ENCODE measurements at regions not wholly inside any gene's neighbourhood (a gene's known extent, or its start where the extent isn't known, plus 50 kb on each side); places are given as distances from the start of the nearest gene placed in this dataset.

DNA sequence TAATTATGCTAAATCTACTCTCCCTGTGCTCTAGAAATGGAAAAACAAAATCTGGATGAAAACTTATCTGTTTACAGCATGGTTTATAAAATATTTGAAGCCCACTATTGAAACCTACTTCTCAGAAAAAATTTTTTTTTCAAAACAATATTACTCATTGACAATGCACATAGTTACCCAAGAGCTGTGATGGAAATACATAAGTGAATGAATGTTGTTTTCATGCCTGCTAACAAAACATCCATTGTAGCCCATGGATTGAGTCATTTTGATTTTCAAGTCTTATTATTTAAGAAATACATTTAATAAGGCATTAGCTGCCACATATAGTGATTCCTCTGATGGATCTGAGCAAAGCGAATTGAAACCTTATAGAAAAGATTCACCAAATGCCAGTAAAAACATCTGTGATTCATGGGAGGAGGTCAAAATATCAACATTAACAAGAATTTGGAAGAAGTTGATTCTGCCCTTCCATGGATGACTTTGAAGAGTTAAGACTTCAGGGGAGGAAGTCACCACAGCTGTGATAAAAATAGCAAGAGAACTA is 144.7 kb upstream of the HHIP start:
- no peak for TF ChIP-seq POLR2A (IDR thresholded peaks at IDR 0.05; ENCODE audit: low read depth, low read length)
- FAIRE-seq (no peak), DNase-seq (ENCODE audit: insufficient read length, low spot score) (no peak)

DNA sequence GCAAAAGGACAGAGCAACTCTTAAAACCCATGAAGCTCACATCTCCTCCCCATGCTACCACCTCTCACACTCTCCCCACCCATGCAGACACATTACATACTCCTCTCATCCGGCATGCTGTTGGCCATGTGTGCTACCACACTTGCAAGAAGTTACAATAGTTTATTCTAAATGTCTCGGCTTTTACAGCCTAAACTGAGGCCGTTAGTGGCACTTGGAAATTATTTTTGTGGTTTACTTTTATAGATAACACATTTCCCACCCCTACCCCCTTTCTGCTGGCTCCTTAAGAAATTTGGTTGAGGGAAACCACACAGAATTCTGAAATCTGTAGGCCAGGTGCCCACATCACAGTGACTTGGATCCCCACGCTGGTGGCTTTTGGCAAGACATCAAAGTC is 141.1 kb upstream of the HHIP start:
- no peak for DNase-seq (ENCODE audit: insufficient read length, low spot score)
- no peak for TF ChIP-seq POLR2A (IDR thresholded peaks at IDR 0.05; ENCODE audit: low read depth, low read length)
- no peak for FAIRE-seq

GRCh38 chr4:144507311-144508101 is 138.4 kb upstream of the HHIP start:
- DNase-seq (ENCODE audit: insufficient read length, low spot score), result no peak
- no peak for FAIRE-seq
- TF ChIP-seq POLR2A (IDR thresholded peaks at IDR 0.05; ENCODE audit: low read depth, low read length), result no peak

GRCh38 chr4:144509088-144510015 is 136.6 kb upstream of the HHIP start:
- FAIRE-seq (no peak), DNase-seq (ENCODE audit: insufficient read length, low spot score) (no peak)
- no peak for TF ChIP-seq POLR2A (IDR thresholded peaks at IDR 0.05; ENCODE audit: low read depth, low read length)

DNA sequence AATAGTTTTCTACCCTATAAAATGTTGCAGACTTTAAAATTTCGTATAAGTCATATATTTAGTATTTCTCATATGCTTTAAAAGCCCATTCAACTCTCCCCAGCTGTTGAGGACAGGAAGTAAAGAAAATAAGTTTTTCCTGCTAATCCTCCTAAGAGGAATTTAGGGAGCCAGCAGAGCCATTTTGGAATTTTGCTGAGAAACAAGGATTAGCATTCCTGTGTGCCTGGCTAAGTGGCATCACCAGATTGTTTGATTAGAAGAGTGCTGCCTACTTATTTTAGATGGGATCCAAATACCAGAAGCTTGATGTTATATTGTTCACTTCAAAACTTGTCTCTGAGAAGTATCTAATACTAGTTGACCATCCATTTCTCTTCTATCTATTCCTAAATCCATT is 131.2 kb upstream of the HHIP start:
- DNase-seq (ENCODE audit: insufficient read length, low spot score) (no peak), FAIRE-seq (no peak)
- TF ChIP-seq POLR2A (IDR thresholded peaks at IDR 0.05; ENCODE audit: low read depth, low read length), result no peak

GRCh38 chr4:144518181-144518895 is 127.6 kb upstream of the HHIP start:
- FAIRE-seq (no peak), DNase-seq (ENCODE audit: insufficient read length, low spot score) (no peak)
- no peak for TF ChIP-seq POLR2A (IDR thresholded peaks at IDR 0.05; ENCODE audit: low read depth, low read length)

DNA sequence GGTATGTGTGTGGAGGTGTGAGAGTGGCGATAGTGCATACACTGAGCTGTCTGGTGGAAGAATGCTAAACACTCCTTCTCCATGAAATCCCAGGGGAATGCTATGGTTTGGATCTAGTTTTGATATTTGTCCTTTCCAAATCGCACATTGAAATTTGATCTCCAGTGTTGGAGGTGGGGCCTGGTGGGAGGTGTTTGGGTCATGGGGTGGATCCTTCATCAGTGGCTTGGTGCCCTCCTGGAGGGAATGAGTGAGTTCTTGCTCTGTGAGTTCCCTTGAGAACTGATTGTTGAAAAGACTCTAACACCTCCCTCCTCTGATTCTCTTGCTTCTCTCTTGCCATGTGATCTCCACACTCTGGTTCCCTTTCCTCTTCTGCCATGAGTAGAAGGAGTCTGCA is 114.1 kb upstream of the HHIP start:
- FAIRE-seq (no peak), DNase-seq (ENCODE audit: insufficient read length, low spot score) (no peak)

DNA sequence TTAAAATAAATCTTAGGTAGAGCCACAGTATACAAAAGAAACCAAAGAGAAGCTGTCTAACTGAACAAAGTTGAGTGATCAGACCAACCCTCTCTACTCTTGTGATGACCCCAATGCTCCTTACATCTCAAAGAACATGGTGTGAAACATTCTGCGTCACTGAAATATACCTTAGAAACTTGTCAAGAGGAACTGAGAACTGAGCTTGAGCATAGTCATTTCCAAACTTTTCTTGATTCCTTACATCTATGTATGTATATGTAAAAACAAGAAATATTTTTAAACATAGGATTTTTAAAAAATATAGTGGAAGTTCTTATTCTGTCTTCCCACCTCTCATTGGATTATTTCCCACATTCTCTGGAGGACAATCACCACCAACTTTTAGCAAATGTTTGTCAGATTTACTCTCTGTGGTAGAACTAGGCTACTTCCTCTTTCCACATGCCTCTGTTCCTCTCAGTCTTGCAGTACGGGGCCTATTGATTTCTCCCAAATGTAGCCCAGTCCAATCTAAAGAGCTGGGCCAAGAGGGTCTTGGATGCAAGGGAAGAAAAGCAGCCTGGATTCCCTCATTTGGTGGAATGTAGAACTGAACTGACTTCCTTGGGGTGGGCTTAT is 98.2 kb upstream of the HHIP start:
- no peak for DNase-seq (ENCODE audit: insufficient read length, low spot score)
- FAIRE-seq, result no peak
- no peak for TF ChIP-seq POLR2A (IDR thresholded peaks at IDR 0.05; ENCODE audit: low read depth, low read length)

More for the DNA sequence above, 114.1 kb upstream of the HHIP start:
- TF ChIP-seq POLR2A (IDR thresholded peaks at IDR 0.05; ENCODE audit: low read depth, low read length), result no peak

GRCh38 chr4:144556636-144557035 is 89.3 kb upstream of the HHIP start:
- no peak for DNase-seq (ENCODE audit: insufficient read length, low spot score)
- no peak for FAIRE-seq
- TF ChIP-seq POLR2A (IDR thresholded peaks at IDR 0.05; ENCODE audit: low read depth, low read length), result no peak

GRCh38 chr4:144557404-144557803 is 88.6 kb upstream of the HHIP start:
- FAIRE-seq (no peak), DNase-seq (ENCODE audit: insufficient read length, low spot score) (no peak)
- TF ChIP-seq POLR2A (IDR thresholded peaks at IDR 0.05; ENCODE audit: low read depth, low read length), result no peak

DNA sequence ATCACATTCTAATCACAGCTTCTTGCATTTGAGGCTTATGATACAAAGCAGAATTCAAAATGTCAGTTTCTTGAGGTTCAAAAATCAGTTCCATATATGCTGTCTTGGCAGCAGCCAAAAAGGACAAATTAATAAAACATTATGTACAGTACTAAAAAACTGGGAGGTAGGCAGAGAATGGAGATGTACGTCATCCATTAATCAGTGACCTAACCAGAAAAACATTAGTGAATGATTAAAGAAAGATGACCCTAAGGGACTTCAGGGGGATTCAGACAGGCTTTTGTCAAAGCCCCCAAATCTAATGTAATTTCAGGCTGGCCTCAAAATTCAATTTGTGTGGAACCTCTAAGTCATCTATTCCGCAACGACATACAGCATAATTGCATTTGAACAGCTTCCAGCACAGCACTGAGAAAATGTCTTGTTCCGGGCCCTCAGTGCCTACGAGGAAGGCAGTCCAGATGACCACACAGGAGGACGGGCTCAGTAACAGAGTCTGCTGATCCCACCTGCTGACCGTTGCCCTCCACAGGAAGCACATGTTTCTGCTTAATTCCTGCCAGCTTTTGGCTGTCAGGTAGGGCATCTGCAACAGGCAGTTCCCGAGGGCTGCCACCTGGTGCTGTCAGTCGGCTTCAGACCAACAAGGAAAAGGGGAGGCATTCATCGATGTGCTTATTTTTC is 83.8 kb upstream of the HHIP start:
- FAIRE-seq (no peak), DNase-seq (ENCODE audit: insufficient read length, low spot score) (no peak)
- TF ChIP-seq POLR2A (IDR thresholded peaks at IDR 0.05; ENCODE audit: low read depth, low read length), result no peak

DNA sequence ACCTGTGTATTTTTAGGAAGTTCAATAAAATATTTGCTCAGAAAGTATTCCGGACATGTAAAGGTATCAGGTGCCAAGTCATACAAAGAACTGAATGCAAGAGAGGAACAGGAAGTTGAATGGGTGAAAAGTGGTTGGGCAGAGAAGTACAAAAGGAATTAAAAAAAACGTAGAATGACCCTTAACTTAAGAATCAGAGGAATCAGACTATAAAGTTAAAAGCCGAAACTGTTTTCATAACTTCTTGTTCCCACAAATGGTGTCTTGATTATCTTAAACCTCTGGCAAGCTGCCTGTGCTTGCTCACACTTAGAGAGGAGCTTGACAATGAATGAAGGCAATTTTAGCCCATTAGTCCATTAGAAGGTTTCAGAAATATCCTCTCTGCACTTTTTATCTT is 81.6 kb upstream of the HHIP start:
- FAIRE-seq (no peak), DNase-seq (ENCODE audit: insufficient read length, low spot score) (no peak)
- no peak for TF ChIP-seq POLR2A (IDR thresholded peaks at IDR 0.05; ENCODE audit: low read depth, low read length)
